Neuronal stem cell (in vitro differentiated cells): ENCODE measurements at regions not wholly inside any gene's neighbourhood (a gene's known extent, or its start where the extent isn't known, plus 50 kb on each side); places are given as distances from the start of the nearest gene placed in this dataset.

Experiments
- DNase-seq: peaks from one replicate; pipeline ENCODE4 v3.0.0-alpha.2; 2013; ENCODE audit warnings: low spot score
- H2AFZ ChIP-seq: one replicate; pipeline ENCODE4 v1.6.1; 2013; ENCODE audit warnings: mild to moderate bottlenecking, low read length, inconsistent platforms
- H2AK5ac ChIP-seq: 2 replicates; pipeline ENCODE4 v1.6.1; 2013; ENCODE audit warnings: low read depth, mild to moderate bottlenecking, inconsistent platforms, low read length, moderate library complexity, mixed read lengths
- H2BK120ac ChIP-seq: 2 replicates; pipeline ENCODE4 v1.6.1; 2013; ENCODE audit warnings: low read depth, mild to moderate bottlenecking, inconsistent platforms, low read length, moderate library complexity, mixed read lengths
- H2BK12ac ChIP-seq: one replicate; pipeline ENCODE4 v1.6.1; 2013; ENCODE audit warnings: low read length, inconsistent platforms
- H2BK15ac ChIP-seq: 2 replicates; pipeline ENCODE4 v1.6.1; 2013; ENCODE audit warnings: mild to moderate bottlenecking, low read length, inconsistent platforms, mixed read lengths
- H2BK5ac ChIP-seq: one replicate; pipeline ENCODE4 v1.6.1; 2013; ENCODE audit warnings: inconsistent platforms, mild to moderate bottlenecking, low read length, moderate library complexity
- H3K14ac ChIP-seq: one replicate; pipeline ENCODE4 v1.6.1; 2013; ENCODE audit warnings: low read length, inconsistent platforms
- H3K18ac ChIP-seq: 2 replicates; pipeline ENCODE4 v1.6.1; 2013; ENCODE audit warnings: low read length, inconsistent platforms
- H3K23ac ChIP-seq: 2 replicates; pipeline ENCODE4 v1.6.1; 2013; ENCODE audit warnings: low read depth, mild to moderate bottlenecking, mixed read lengths, low read length, inconsistent platforms; ENCODE audit not compliant: poor library complexity
- H3K27ac ChIP-seq: replicated peaks from 3 replicates; pipeline ENCODE4 v1.5.1; 2013; ENCODE audit warnings: low read length, inconsistent platforms
- H3K27me3 ChIP-seq, 3 experiments: 2 replicates each; pipeline ENCODE4 v1.6.1; 2013; ENCODE audit warnings: low read length in 3 of 3, mild to moderate bottlenecking in 2 of 3, inconsistent platforms in 1 of 3, low read depth in 1 of 3, mixed read lengths in 1 of 3, moderate library complexity in 1 of 3; ENCODE audit not compliant: control insufficient read depth in 3 of 3, insufficient read depth in 3 of 3
- H3K36me3 ChIP-seq, 2 donors: replicated peaks in 1 of 2; 2 replicates each; pipeline ENCODE4 v1.6.1; 2013; ENCODE audit warnings: low read length in 2 of 2; ENCODE audit not compliant: control insufficient read depth in 2 of 2, insufficient read depth in 2 of 2
- H3K4ac ChIP-seq: 2 replicates; pipeline ENCODE4 v1.6.1; 2013; ENCODE audit warnings: inconsistent platforms, mild to moderate bottlenecking, low read length, moderate library complexity
- H3K4me1 ChIP-seq, 2 donors: 1 replicate in 1 of 2; 2 replicates in 1 of 2; pipeline ENCODE4 v1.6.1; 2013; ENCODE audit warnings: low read length in 2 of 2, low read depth in 1 of 2; ENCODE audit not compliant: control insufficient read depth in 2 of 2, insufficient read depth in 1 of 2
- H3K4me2 ChIP-seq: one replicate; pipeline ENCODE4 v1.6.1; 2013; ENCODE audit warnings: mild to moderate bottlenecking, low read length, inconsistent platforms; ENCODE audit not compliant: insufficient read depth, poor library complexity, severe bottlenecking
- H3K4me3 ChIP-seq, 2 donors: 2 replicates each; pipeline ENCODE4 v1.5.1; 2013; ENCODE audit warnings: low read length in 2 of 2, mild to moderate bottlenecking in 2 of 2, inconsistent platforms in 1 of 2, moderate library complexity in 1 of 2
- H3K79me1 ChIP-seq: one replicate; pipeline ENCODE4 v1.6.1; 2013; ENCODE audit warnings: low read depth, mild to moderate bottlenecking, inconsistent platforms, low read length, moderate library complexity
- H3K9ac ChIP-seq: one replicate; pipeline ENCODE4 v1.6.1; 2013; ENCODE audit warnings: mild to moderate bottlenecking, low read depth, low read length, inconsistent platforms; ENCODE audit not compliant: poor library complexity
- H3K9me3 ChIP-seq, 2 donors: replicated peaks in 1 of 2; 2 replicates each; pipeline versions ENCODE3 to v1.6.1; 2013; ENCODE audit warnings: low read length in 2 of 2, mild to moderate bottlenecking in 2 of 2, inconsistent platforms in 1 of 2, low read depth in 1 of 2, mixed read lengths in 1 of 2, moderate library complexity in 1 of 2; ENCODE audit not compliant: control insufficient read depth in 2 of 2, insufficient read depth in 1 of 2
- H4K8ac ChIP-seq: one replicate; pipeline ENCODE4 v1.6.1; 2013; ENCODE audit warnings: low read depth, mild to moderate bottlenecking, inconsistent platforms, low read length, moderate library complexity
- H4K91ac ChIP-seq: one replicate; pipeline ENCODE4 v1.6.1; 2013; ENCODE audit warnings: low read length, low read depth, mild to moderate bottlenecking, inconsistent platforms; ENCODE audit not compliant: poor library complexity
- WGBS, 2 donors: extraction: QIAGEN DNeasy Blood & Tissue Kit; methylation state at CpG; one replicate each; pipeline ENCODE4 v1.1.7; 2013; ENCODE audit warnings: missing lambda C conversion rate in 2 of 2, mixed read lengths in 1 of 2; ENCODE audit not compliant: insufficient read length in 2 of 2, insufficient replicate concordance in 1 of 2; ENCODE audit errors: extremely low coverage in 2 of 2; 5-methylcytosine and 5-hydroxymethylcytosine counted together

GRCh38 chr1:118437664-118438063, 252.6 kb upstream of the SPAG17 start:
- H2BK12ac ChIP-seq, result no peak overlapping the region
- no peaks in the 10 kb centered on the region for H3K9me3 ChIP-seq
- no peak overlapping the region for H3K27ac ChIP-seq
- H2BK15ac ChIP-seq, result no peak overlapping the region
- H3K36me3 ChIP-seq, result no peaks in the 10 kb centered on the region
- H3K9ac ChIP-seq, result no peak overlapping the region
- no peak overlapping the region for H3K14ac ChIP-seq
- no CpG with 5 or more reads among the region's 6 CpGs for WGBS, 2 donors
- H3K79me1 ChIP-seq, result no peaks in the 10 kb centered on the region
- no peak overlapping the region for H3K23ac ChIP-seq
- H3K4me3 ChIP-seq, result no peak overlapping the region
- H2BK5ac ChIP-seq, result no peak overlapping the region
- no peak overlapping the region for H4K8ac ChIP-seq
- H3K27me3 ChIP-seq, result no peaks in the 10 kb centered on the region
- no peak overlapping the region for H4K91ac ChIP-seq
- DNase-seq, result no peak
- no peak overlapping the region for H3K18ac ChIP-seq
- no peak overlapping the region for H3K4ac ChIP-seq
- H3K4me1 ChIP-seq, result no peaks in the 10 kb centered on the region
- H2AK5ac ChIP-seq, result no peak overlapping the region
- H2BK120ac ChIP-seq, result no peak overlapping the region
- H3K4me2 ChIP-seq, result no peak overlapping the region
- no peak overlapping the region for H2AFZ ChIP-seq

GRCh38 chr1:118429856-118430255, 244.8 kb upstream of the SPAG17 start:
- Histone ChIP-seq H2BK5ac (no peak overlapping the region), H3K4me2 (no peak overlapping the region), H3K36me3 (no peaks in the 10 kb centered on the region), H3K27ac (no peak overlapping the region), H3K9me3 (no peaks in the 10 kb centered on the region), H4K8ac (no peak overlapping the region), H2BK120ac (no peak overlapping the region), H3K27me3 (no peaks in the 10 kb centered on the region), H3K4ac (no peak overlapping the region), H3K4me3 (no peak overlapping the region), H3K79me1 (no peaks in the 10 kb centered on the region), H3K4me1 (no peaks in the 10 kb centered on the region), H2BK12ac (no peak overlapping the region), H2AK5ac (no peak overlapping the region), H2AFZ (no peak overlapping the region), H4K91ac (no peak overlapping the region), H2BK15ac (no peak overlapping the region), H3K9ac (no peak overlapping the region), H3K14ac (no peak overlapping the region), H3K23ac (no peak overlapping the region), H3K18ac (no peak overlapping the region)
- WGBS, 2 donors, result no CpG with 5 or more reads among the region's 4 CpGs
- no peak for DNase-seq

DNA sequence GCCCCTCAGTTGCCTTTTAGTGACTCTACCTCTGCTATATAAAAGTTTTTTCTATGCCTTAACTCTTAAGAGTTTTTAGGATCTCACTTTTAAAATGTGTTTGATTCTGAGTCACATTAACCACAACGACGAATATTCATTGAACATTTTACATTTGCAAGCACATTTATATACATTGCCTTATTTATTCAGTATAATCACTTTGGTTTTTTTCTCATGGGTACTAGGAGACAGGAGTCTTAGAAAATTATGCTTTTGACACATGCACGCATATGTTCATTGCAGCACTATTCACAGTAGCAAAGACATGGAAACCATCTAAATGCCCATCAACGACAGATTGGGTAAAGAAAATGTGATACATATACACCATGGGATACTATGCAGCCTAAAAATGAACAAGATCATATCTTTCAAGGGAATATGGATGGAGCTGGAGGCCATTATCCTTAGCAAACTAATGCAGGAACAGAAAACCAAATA, 236.9 kb upstream of the SPAG17 start:
- Histone ChIP-seq H2BK120ac (no peak overlapping the region), H3K9me3 (no peaks in the 10 kb centered on the region), H4K8ac (no peak overlapping the region), H3K4me1 (no peaks in the 10 kb centered on the region), H3K23ac (no peak overlapping the region), H3K4me3 (no peak overlapping the region), H3K14ac (no peak overlapping the region), H3K9ac (no peak overlapping the region), H2BK12ac (no peak overlapping the region), H2BK15ac (no peak overlapping the region), H2BK5ac (no peak overlapping the region), H3K18ac (no peak overlapping the region), H3K4ac (no peak overlapping the region), H3K36me3 (no peaks in the 10 kb centered on the region), H2AK5ac (no peak overlapping the region), H3K27me3 (no peaks in the 10 kb centered on the region), H4K91ac (no peak overlapping the region), H3K4me2 (no peak overlapping the region), H3K27ac (no peak overlapping the region), H3K79me1 (no peaks in the 10 kb centered on the region), H2AFZ (no peak overlapping the region)
- DNase-seq, result no peak
- WGBS, 2 donors, result no CpG with 5 or more reads among the region's 4 CpGs

DNA sequence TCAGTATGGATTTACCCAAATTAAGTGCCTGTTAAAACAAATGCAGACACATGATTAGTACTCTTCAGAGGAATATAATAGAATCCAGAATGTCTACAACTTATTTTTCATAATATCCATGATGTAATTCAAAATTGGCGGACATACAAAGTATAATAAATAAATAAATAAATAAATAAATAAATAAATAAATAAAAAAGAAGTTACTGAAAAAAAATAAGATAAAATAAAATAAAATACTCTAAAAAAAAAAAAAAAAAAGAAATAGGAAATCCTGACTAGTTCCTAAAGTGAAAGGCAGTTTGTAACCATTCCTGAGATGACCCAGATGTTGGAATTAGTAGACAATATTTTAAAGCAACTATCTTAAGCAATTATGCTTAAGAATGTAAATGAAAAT, 219.0 kb upstream of the SPAG17 start:
- H3K14ac ChIP-seq, result no peak overlapping the region
- H3K79me1 ChIP-seq, result no peaks in the 10 kb centered on the region
- H2AK5ac ChIP-seq, result no peak overlapping the region
- H2BK15ac ChIP-seq, result no peak overlapping the region
- H3K27me3 ChIP-seq, result no peaks in the 10 kb centered on the region
- no peak overlapping the region for H3K27ac ChIP-seq
- H3K9ac ChIP-seq, result no peak overlapping the region
- no peak overlapping the region for H2BK120ac ChIP-seq
- no peak overlapping the region for H3K18ac ChIP-seq
- H4K91ac ChIP-seq, result no peak overlapping the region
- no peak overlapping the region for H3K23ac ChIP-seq
- no CpG with 5 or more reads among the region's 1 CpG for WGBS, 2 donors
- H3K36me3 ChIP-seq, result no peaks in the 10 kb centered on the region
- H3K9me3 ChIP-seq, result no peaks in the 10 kb centered on the region
- no peak overlapping the region for H3K4me3 ChIP-seq
- H3K4ac ChIP-seq, result no peak overlapping the region
- no peak overlapping the region for H3K4me2 ChIP-seq
- H4K8ac ChIP-seq, result no peak overlapping the region
- H2BK12ac ChIP-seq, result no peak overlapping the region
- H2BK5ac ChIP-seq, result no peak overlapping the region
- H2AFZ ChIP-seq, result no peak overlapping the region
- DNase-seq, result no peak
- no peaks in the 10 kb centered on the region for H3K4me1 ChIP-seq
